Daoy (cell line): ENCODE measurements at regions not wholly inside any gene's neighbourhood (a gene's known extent, or its start where the extent isn't known, plus 50 kb on each side); places are given as distances from the start of the nearest gene placed in this dataset.

ENCODE experiments used
- DNase-seq: peaks from one replicate; pipeline ENCODE4 v3.0.0-alpha.2; 2015; ENCODE audit warnings: low read depth

- peak; percentile 41 for DNase-seq
Observed at GRCh38 chr1:87220993-87221392, 107.7 kb upstream of the LMO4 start.

GRCh38 chr1:87224201-87224600 is 104.5 kb upstream of the LMO4 start:
- peak; percentile 97 for DNase-seq

GRCh38 chr1:87225171-87225570 is 103.5 kb upstream of the LMO4 start:
- no peak for DNase-seq

GRCh38 chr1:87226341-87226760 is 102.3 kb upstream of the LMO4 start:
- peak; percentile 99 for DNase-seq

- DNase-seq = no peak
Observed at GRCh38 chr1:87227651-87228050, 101.0 kb upstream of the LMO4 start.

GRCh38 chr1:87230501-87230900 is 98.2 kb upstream of the LMO4 start:
- DNase-seq = no peak

- DNase-seq = no peak
Observed at GRCh38 chr1:87231703-87232367, 96.8 kb upstream of the LMO4 start.

- peak; percentile 11 for DNase-seq
Observed at GRCh38 chr1:87236585-87236984, 92.1 kb upstream of the LMO4 start.

GRCh38 chr1:87239997-87240605 is 88.6 kb upstream of the LMO4 start:
- no peak for DNase-seq

- peak; percentile 17 for DNase-seq
Observed at GRCh38 chr1:87240661-87241285, 87.9 kb upstream of the LMO4 start.

- peak; percentile 23 for DNase-seq
Observed at GRCh38 chr1:87242445-87243185, 86.1 kb upstream of the LMO4 start.

- peak; percentile 81 for DNase-seq
Observed at GRCh38 chr1:87243573-87243972, 85.1 kb upstream of the LMO4 start.

- no peak for DNase-seq
Observed at GRCh38 chr1:87246436-87246835, 82.2 kb upstream of the LMO4 start.

GRCh38 chr1:87249803-87250202 is 78.9 kb upstream of the LMO4 start:
- no peak for DNase-seq

GRCh38 chr1:87250336-87250735 is 78.3 kb upstream of the LMO4 start:
- DNase-seq = no peak

GRCh38 chr1:87252406-87252805 is 76.3 kb upstream of the LMO4 start:
- peak; percentile 28 for DNase-seq

GRCh38 chr1:87262688-87263087 is 66.0 kb upstream of the LMO4 start:
- DNase-seq = no peak

- DNase-seq = no peak
Observed at GRCh38 chr1:87263281-87263680, 65.4 kb upstream of the LMO4 start.

GRCh38 chr1:87263785-87264184 is 64.9 kb upstream of the LMO4 start:
- DNase-seq = no peak

- DNase-seq = no peak
Observed at GRCh38 chr1:87264976-87265375, 63.7 kb upstream of the LMO4 start.

GRCh38 chr1:87265786-87266185 is 62.9 kb upstream of the LMO4 start:
- no peak for DNase-seq

- no peak for DNase-seq
Observed at GRCh38 chr1:87268111-87268510, 60.6 kb upstream of the LMO4 start.

- no peak for DNase-seq
Observed at GRCh38 chr1:87269921-87270320, 58.8 kb upstream of the LMO4 start.
